Activated CD4-positive, alpha-beta T cell treated with anti-CD3 and anti-CD28 coated beads, Interleukin-2, amount 50 U/mL, for 24 hours (primary cell): ENCODE measurements at regions not wholly inside any gene's neighbourhood (a gene's known extent, or its start where the extent isn't known, plus 50 kb on each side); places are given as distances from the start of the nearest gene placed in this dataset.

Source experiments
- DNase-seq, 2 donors: peaks; one replicate each; pipeline ENCODE4 v3.0.0-alpha.2; 2020; ENCODE audit warnings: low read depth in 1 of 2, low spot score in 1 of 2

DNA sequence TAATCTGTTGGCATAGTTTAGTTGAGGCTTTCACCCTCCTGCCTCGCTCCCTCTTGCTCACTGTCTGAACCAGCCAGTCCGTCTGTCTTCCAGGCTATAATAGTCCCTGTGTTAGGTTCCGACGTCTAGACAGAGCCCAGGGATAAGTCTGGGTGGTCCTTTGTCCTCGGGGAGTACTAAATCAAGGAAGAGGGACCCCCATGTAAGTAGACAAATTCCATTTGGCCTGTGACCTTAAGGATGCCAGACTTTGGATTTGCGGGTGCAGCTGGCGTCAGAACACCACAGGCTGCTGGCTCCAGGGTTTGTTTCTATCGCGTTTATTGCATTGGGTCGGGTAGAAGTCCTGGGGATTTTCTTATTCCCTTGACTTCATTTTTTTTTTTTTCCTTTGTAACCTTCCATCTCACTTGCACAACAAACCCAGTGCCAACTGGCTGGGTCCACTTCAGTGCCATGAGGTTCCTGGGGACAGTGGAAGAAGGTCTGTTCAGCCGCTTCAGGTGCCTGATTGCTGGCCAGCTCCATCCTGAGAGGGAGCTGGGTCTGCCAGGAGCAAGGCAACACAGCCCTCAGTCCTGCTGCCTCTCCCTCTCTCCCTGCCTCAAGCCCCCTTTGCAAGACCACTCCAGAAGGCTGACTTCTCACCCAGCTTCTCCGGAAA lies 95.4 kb upstream of the KLHL25 start:
- DNase-seq: no peak

GRCh38 chr15:85890620-85890980 lies 95.9 kb upstream of the KLHL25 start:
- no peak for DNase-seq

GRCh38 chr15:85891470-85891869 lies 96.7 kb upstream of the KLHL25 start:
- no peak for DNase-seq

DNA sequence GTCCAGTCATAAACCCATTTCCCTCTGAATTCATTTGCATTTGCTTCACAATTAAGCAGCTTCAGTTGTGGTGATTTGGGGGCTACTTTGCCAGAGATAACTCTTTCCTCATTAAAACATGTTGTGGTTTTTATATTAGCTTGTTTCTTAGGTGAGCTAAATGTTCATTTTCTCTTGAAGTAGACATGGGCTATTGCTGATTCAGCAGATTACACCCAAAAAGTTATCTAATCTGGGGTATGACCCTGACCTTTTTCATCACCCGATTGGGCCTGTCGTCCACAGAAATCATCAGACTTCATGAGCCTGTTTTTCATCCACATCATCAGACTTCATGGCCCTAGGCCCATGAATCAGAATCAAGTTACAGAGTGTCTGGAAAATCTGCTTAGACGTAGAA lies 97.5 kb upstream of the KLHL25 start:
- DNase-seq: no peak

DNA sequence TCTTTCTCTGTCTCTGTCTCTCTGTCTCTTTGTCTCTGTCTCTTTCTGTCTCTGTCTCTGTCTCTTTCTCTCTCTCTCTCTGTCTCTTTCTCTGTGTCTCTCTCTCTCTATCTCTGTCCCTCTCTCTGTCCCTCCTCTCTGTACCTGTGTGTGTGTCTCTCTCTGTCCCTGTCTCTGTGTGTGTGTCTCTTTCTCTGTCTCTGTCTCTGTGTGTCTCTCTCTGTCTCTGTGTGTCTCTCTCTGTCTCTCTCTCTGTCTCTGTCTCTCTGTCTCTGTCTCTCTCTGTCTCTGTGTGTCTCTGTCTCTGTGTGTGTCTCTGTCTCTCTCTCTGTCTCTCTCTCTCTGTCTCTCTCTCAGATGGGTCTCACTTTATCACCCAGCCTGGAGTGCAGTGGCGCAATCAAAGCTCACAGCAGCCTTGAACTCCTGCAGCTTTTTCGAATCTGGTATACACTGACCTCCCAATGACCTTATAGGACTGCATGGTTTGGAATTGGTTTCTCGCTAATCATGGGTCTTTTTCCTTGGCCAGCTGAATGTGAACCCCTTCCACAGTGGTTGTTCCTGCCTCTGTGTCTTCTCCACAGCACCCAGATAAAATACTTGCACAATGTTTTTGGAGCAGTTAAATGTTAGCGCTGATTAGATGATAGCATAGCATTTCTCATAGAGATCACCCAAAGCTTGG lies 102.6 kb upstream of the KLHL25 start:
- DNase-seq: no peak

- DNase-seq: no peak
Observed at GRCh38 chr15:85897895-85898717, 103.4 kb upstream of the KLHL25 start.

DNA sequence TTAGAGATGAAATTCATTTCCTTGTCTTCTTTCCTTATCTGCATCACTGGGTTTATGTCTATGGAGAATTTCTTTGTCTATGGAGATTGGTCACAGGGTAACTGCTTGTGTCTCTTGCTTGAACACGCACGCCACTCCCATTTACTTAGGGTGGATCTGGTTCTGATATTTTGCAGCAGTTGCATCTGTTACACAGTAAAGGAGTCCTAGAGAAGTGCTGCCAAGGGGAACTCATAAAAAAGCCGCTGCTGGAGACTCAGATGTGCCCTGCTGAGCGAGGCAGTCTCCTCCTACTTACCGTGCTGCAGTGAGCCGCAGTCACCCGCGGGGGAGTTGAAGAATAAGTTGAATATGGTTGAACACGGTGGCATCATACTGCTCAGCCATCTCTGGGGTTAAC lies 105.2 kb upstream of the KLHL25 start:
- no peak for DNase-seq

- no peak for DNase-seq
Observed at GRCh38 chr15:85905751-85906450, 111.2 kb upstream of the KLHL25 start.

DNA sequence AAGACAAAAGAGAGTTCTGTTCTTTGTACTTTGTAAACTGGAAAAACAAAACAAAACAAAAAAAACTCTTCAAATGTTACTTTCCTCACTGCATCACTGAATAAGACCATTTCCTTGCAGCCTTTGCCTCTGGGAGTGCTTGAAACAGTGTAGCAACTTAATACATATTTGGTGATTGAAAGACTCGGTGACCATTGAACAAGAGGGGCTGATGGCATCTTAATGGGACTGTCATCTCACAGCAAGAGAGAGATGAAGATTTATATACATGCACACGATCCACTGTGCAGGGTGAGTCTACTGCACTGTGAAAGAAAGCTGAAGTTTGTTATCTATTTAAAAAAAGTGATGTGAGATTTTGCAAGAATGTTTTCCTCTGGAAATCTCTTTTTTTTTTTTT lies 111.9 kb upstream of the KLHL25 start:
- no peak for DNase-seq

DNA sequence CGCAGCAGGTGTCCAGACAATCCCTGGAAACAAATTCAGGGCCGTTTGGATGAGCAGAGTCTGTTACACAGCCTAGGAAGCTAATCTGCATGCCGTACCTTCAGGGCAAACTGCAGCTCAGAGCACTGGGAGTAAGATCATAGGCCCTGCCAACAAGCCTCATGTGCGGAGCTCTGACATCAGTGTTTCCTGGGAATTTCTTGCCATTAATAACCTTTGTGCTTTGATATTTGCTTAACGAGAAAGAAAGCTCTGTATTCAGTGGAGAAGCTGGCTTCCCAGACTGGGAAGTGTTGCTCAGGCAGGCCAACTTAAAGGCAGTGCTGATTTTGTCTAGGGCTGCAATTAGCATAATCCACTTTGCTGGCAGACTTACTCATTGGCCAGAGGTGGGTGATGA lies 116.1 kb upstream of the KLHL25 start:
- no peak for DNase-seq

- DNase-seq: no peak
Observed at GRCh38 chr15:85913461-85913860, 118.7 kb upstream of the KLHL25 start.

DNA sequence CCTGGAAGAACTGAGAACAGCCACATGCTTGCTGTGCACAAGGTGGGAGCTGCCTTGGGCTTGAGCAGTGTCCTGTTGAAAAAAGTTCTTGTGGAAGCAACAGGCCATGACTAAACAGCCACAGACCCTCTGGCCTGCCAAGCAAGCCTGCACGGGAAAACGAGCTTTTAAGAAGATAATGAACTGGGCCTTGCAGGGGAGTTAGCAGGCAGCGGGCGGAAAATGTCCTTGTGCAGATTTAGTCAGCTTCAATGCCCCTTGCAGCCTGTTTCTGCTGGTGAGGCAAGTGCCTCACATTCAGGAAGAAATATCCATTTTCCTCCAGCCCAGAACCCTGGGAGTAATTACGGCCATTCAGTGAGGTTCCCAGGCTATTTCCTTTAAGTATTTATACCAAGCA lies 126.2 kb upstream of the KLHL25 start:
- DNase-seq: no peak

- no peak for DNase-seq
Observed at GRCh38 chr15:85924088-85924487, 129.4 kb upstream of the KLHL25 start.

GRCh38 chr15:85925649-85926237 lies 131.0 kb upstream of the KLHL25 start:
- no peak for DNase-seq

DNA sequence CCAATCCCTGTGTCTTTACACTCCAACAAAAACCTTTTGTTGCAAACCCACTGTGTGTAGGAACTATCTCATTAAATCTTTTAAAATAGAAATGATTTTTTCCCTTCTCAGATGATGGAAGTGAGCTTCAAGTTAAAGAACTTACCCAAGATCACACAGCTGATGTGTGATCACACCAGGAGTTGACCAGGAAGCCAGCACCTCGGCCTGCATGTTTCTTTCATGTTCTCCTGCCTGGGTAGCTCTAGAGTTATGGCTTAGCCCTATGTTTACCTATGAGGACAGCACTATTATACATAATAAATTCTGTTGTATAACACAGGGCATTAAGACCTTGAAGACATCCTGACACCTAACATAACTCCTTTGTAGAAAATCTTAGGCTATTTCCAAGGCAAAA lies 132.1 kb upstream of the KLHL25 start:
- no peak for DNase-seq

DNA sequence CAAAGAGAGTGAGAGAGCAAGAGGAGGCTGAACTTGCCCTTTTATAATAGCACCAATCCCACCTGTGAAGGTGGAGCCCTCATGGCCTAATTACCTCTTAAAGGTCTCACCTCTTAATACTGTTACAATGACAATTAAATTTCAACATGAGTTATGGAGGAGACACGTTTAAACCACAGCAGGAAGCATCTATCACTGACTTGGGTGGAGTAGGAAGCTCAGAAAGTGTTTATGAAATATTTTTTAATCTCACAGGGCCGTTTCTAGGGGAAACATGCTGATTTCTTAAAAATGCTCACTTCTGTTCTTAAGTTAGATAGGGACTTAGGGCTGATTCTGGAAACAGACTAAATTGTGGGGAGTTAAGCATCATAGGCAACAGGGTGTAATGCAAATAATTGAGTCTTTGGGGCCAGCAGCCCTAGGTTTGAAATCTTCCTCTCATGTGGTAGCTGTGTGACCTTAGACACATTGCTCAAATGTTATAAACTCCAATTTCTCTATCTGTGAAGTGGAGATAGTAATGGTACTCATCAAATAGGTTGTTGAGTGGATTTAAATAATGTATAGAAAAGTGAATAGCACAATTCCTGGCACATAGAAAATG lies 133.3 kb upstream of the KLHL25 start:
- DNase-seq: no peak

- DNase-seq: no peak
Observed at GRCh38 chr15:85929786-85930185, 135.1 kb upstream of the KLHL25 start.

- DNase-seq: no peak
Observed at GRCh38 chr15:85932391-85932790, 137.7 kb upstream of the KLHL25 start.

GRCh38 chr15:85934691-85935090 lies 140.0 kb upstream of the KLHL25 start:
- no peak for DNase-seq

GRCh38 chr15:85935182-85935581 lies 140.5 kb upstream of the KLHL25 start:
- DNase-seq: no peak

DNA sequence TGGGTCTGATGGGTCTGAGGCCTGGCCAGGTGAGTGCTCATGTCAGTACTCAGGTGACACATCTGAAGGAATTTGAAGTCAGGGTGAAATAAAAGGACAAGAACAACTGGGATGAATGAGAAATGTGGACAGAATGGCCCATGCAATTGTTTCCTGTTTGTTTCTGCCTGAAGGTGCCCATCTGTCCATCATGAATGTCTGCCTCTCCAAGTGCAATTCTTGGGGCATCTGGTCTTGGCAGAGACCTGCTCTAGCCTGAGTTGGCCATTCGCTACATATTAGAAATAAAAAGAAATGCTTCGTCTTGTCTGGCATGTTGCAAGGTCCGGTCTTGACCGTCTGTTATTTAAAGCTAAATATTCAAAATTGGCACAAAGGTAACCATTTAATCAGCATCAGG lies 142.0 kb upstream of the AGBL1 start:
- DNase-seq: no peak
